Kidney (tissue), 10 donors: ENCODE measurements at regions not wholly inside any gene's neighbourhood (a gene's known extent, or its start where the extent isn't known, plus 50 kb on each side); places are given as distances from the start of the nearest gene placed in this dataset.
"Not testable (repeated sequence)": the region's sequence is repeated elsewhere in the genome, so short reads cannot be mapped to it uniquely, and the experiment has no call there.

ENCODE experiments used
- DNase-seq, 5 donors: peaks; one replicate each; pipeline ENCODE4 v3.0.0-alpha.2; 2013 to 2020
- FAIRE-seq: peaks from 2 replicates; lab custom pipeline; 2012; peaks lifted over from hg19 to GRCh38; lab: Jason Lieb, UNC
- H3K27ac ChIP-seq, 2 donors: one replicate each; pipeline ENCODE4 v1.7.0; 2013; ENCODE audit warnings: low read depth in 2 of 2, low read length in 2 of 2, inconsistent platforms in 1 of 2
- H3K27me3 ChIP-seq: one replicate; pipeline ENCODE4 v1.7.1; 2013; ENCODE audit warnings: low read length, inconsistent platforms; ENCODE audit not compliant: control insufficient read depth, insufficient read depth
- H3K36me3 ChIP-seq, 3 donors: one replicate each; pipeline versions ENCODE4 v1.7.0 to v1.7.1; 2013; ENCODE audit warnings: low read length in 3 of 3, control low read depth in 1 of 3, inconsistent platforms in 1 of 3; ENCODE audit not compliant: insufficient read depth in 3 of 3, control insufficient read depth in 2 of 3
- H3K4me1 ChIP-seq, 3 donors: one replicate each; pipeline versions ENCODE4 v1.7.0 to v1.7.1; 2013; ENCODE audit warnings: low read length in 3 of 3, inconsistent platforms in 1 of 3, low read depth in 1 of 3; ENCODE audit not compliant: control insufficient read depth in 2 of 3, insufficient read depth in 2 of 3
- H3K4me3 ChIP-seq, 3 donors: one replicate each; pipeline versions ENCODE4 v1.7.0 to v1.8.1; 2013; ENCODE audit warnings: low read length in 3 of 3, control low read depth in 1 of 3, inconsistent platforms in 1 of 3
- H3K9ac ChIP-seq, 3 donors: one replicate each; pipeline versions ENCODE4 v1.7.0 to v1.7.1; 2013; ENCODE audit warnings: low read length in 3 of 3, control low read depth in 1 of 3, inconsistent platforms in 1 of 3
- H3K9me3 ChIP-seq, 3 donors: one replicate each; pipeline versions ENCODE4 v1.7.0 to v1.7.1; 2013; ENCODE audit warnings: low read length in 3 of 3, control low read depth in 1 of 3, inconsistent platforms in 1 of 3; ENCODE audit not compliant: control insufficient read depth in 2 of 3, insufficient read depth in 1 of 3
- intact Hi-C: fragments of 100-400 bp; cut with DNase I; formaldehyde crosslinking; loops from one replicate; pipeline ENCODE4 v1.11.1; 2022
- donor health status: control.
- donor health status: control.
- donor health status: DM: yes; HTN: yes; CAD: no.
- donor health status: Normal renal cell carcinoma (clear cell type).

DNA sequence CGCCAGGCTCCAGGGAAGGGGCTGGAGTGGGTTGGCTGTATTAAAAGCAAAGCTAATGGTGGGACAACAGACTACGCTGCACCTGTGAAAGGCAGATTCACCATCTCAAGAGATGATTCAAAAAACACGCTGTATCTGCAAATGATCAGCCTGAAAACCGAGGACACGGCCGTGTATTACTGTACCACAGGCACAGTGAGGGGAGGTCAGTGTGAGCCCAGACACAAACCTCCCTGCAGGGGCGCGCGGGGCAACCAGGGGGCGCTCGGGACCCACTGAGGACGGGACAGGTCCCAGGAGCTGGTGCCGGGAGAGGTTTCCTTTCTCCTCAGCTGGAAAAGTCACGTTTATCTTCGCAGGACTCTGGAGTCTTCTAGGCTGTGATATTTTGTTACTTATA lies 239.4 kb upstream of the TP53TG3 start:
- FAIRE-seq, H3K4me1 ChIP-seq, DNase-seq, H3K9ac ChIP-seq, intact Hi-C loops, H3K27me3 ChIP-seq, H3K4me3 ChIP-seq, H3K36me3 ChIP-seq, H3K27ac ChIP-seq, H3K9me3 ChIP-seq: not testable (repeated sequence)

- H3K9ac ChIP-seq, H3K9me3 ChIP-seq, H3K36me3 ChIP-seq, H3K27me3 ChIP-seq, FAIRE-seq, H3K4me3 ChIP-seq, intact Hi-C loops, DNase-seq, H3K27ac ChIP-seq, H3K4me1 ChIP-seq: not testable (repeated sequence)
Measured at GRCh38 chr16:32897782-32898181, 221.8 kb upstream of the TP53TG3 start.

DNA sequence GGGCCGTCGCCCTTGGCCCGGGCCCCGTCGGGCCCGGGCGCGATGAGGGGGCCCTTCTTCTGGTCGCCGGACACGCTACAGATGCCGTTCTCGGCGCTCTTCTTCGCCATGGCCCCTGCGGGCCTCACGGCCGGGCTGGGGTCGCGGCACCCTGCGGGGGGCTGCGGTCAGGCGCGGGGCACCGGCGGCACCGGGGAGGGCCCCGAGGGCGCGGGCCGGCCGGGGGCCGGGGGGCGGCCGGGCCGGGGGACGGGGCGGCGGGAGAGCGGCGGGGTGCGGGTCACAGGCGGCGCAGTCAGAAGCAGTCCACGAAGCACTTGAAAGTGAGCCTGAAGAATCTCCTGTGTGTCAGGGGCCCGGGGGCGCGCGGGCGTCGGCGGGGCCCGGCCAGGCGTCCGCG lies 209.4 kb upstream of the TP53TG3 start:
- H3K36me3 ChIP-seq, H3K27me3 ChIP-seq, FAIRE-seq, H3K4me1 ChIP-seq, H3K4me3 ChIP-seq, intact Hi-C loops, DNase-seq, H3K9me3 ChIP-seq, H3K9ac ChIP-seq, H3K27ac ChIP-seq: not testable (repeated sequence)

GRCh38 chr16:32884556-32884955 lies 208.6 kb upstream of the TP53TG3 start:
- FAIRE-seq, H3K27ac ChIP-seq, H3K27me3 ChIP-seq, H3K9ac ChIP-seq, H3K4me3 ChIP-seq, H3K4me1 ChIP-seq, H3K9me3 ChIP-seq, intact Hi-C loops, H3K36me3 ChIP-seq: not testable (repeated sequence)
- DNase-seq = peak in 1 of 5 donors; percentile 22

- FAIRE-seq, H3K4me3 ChIP-seq, DNase-seq, H3K27me3 ChIP-seq, H3K36me3 ChIP-seq, H3K9ac ChIP-seq, H3K27ac ChIP-seq, H3K9me3 ChIP-seq, H3K4me1 ChIP-seq, intact Hi-C loops: not testable (repeated sequence)
Measured at GRCh38 chr16:32882328-32882857, 206.4 kb upstream of the TP53TG3 start.

DNA sequence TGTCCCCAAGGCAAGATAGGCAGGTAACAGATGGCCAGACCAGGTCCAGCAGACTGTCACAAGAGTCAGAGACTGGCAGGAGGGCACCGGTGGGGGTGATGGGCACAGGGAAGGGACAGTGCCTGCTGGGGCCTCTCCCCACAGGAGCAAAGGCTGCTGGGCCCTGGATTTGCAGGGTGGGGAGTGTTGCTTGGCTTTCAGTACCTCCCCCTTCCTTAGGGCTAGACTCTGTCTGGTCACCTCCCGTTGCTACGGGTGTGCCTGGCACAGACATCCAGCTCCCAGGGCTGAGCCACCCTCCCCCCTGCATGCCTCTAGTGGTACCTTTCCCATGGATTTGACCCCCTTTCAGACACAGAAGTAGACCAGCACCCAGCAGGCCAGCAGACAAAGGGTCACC lies 205.7 kb upstream of the TP53TG3 start:
- FAIRE-seq, H3K27ac ChIP-seq, H3K4me1 ChIP-seq, H3K9me3 ChIP-seq, intact Hi-C loops, H3K36me3 ChIP-seq, H3K9ac ChIP-seq, H3K4me3 ChIP-seq, DNase-seq, H3K27me3 ChIP-seq: not testable (repeated sequence)

- H3K4me3 ChIP-seq, H3K4me1 ChIP-seq, intact Hi-C loops, H3K9me3 ChIP-seq, DNase-seq, H3K27ac ChIP-seq, FAIRE-seq, H3K36me3 ChIP-seq, H3K27me3 ChIP-seq, H3K9ac ChIP-seq: not testable (repeated sequence)
Measured at GRCh38 chr16:32880009-32880408, 204.0 kb upstream of the TP53TG3 start.

DNA sequence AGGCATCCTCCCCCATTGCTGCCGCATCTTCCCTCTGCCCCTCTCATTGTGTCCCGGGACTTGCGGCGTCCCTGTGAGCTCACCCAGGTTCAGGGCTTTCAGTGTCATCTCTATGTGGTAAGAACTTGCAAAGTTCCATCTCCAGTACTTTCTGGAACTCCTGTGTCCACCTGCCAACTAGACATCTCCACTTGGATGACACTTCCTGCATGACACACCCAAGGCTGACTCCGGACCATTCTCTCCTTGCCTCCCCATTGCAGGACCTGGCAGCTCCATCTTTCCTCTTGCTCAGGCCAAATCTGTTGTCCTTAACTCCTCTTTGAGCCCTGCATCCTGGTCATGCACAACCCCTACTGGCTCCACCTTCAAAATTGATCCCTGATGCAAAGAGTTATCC lies 200.8 kb upstream of the TP53TG3 start:
- FAIRE-seq, H3K4me3 ChIP-seq, H3K9ac ChIP-seq, H3K36me3 ChIP-seq, H3K9me3 ChIP-seq, H3K27ac ChIP-seq, intact Hi-C loops, H3K27me3 ChIP-seq, DNase-seq, H3K4me1 ChIP-seq: not testable (repeated sequence)

- FAIRE-seq, H3K4me1 ChIP-seq, H3K27me3 ChIP-seq: not testable (repeated sequence)
Measured at GRCh38 chr16:32873783-32874182, 197.8 kb upstream of the TP53TG3 start.

More at GRCh38 chr16:32873783-32874182, 197.8 kb upstream of the TP53TG3 start:
- H3K4me3 ChIP-seq, H3K27ac ChIP-seq, DNase-seq, H3K9me3 ChIP-seq, H3K9ac ChIP-seq, intact Hi-C loops, H3K36me3 ChIP-seq: not testable (repeated sequence)
